ENCODE measurements at regions not wholly inside any gene's neighbourhood (a gene's known extent, or its start where the extent isn't known, plus 50 kb on each side); places are given as distances from the start of the nearest gene placed in this dataset.

DNA sequence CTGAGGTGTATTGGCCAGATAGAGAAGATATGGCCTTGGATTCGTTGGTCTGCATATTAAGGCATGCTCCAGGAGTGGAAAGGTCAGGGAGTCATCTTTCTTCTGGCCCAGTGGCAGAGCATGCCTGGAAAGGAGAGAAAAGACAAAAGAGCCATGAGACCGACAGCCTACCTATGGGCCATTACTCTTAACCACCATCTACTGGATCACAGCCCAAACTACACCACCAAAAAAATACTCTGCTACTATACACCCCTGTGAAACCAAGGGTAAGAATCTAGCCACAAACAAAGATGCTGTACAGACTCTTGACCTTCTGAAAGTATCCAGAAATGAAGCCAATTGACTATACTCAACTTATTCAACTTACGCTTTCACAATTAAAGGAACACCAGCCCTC lies 96.1 kb upstream of the PLSCR5 start:
- TF ChIP-seq EP300 (IDR thresholded peaks at IDR 0.05), result no peak
- TF ChIP-seq, protein P1, sequence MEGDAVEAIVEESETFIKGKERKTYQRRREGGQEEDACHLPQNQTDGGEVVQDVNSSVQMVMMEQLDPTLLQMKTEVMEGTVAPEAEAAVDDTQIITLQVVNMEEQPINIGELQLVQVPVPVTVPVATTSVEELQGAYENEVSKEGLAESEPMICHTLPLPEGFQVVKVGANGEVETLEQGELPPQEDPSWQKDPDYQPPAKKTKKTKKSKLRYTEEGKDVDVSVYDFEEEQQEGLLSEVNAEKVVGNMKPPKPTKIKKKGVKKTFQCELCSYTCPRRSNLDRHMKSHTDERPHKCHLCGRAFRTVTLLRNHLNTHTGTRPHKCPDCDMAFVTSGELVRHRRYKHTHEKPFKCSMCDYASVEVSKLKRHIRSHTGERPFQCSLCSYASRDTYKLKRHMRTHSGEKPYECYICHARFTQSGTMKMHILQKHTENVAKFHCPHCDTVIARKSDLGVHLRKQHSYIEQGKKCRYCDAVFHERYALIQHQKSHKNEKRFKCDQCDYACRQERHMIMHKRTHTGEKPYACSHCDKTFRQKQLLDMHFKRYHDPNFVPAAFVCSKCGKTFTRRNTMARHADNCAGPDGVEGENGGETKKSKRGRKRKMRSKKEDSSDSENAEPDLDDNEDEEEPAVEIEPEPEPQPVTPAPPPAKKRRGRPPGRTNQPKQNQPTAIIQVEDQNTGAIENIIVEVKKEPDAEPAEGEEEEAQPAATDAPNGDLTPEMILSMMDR (IDR thresholded peaks at IDR 0.05), result no peak
- no peak for TF ChIP-seq POLR2AphosphoS5 (IDR thresholded peaks at IDR 0.05)
- no peak for TF ChIP-seq POLR2A (IDR thresholded peaks at IDR 0.05)

Measured in gastroesophageal sphincter (tissue), 3 donors.